ENCODE measurements at regions not wholly inside any gene's neighbourhood (a gene's known extent, or its start where the extent isn't known, plus 50 kb on each side); places are given as distances from the start of the nearest gene placed in this dataset.

DNA sequence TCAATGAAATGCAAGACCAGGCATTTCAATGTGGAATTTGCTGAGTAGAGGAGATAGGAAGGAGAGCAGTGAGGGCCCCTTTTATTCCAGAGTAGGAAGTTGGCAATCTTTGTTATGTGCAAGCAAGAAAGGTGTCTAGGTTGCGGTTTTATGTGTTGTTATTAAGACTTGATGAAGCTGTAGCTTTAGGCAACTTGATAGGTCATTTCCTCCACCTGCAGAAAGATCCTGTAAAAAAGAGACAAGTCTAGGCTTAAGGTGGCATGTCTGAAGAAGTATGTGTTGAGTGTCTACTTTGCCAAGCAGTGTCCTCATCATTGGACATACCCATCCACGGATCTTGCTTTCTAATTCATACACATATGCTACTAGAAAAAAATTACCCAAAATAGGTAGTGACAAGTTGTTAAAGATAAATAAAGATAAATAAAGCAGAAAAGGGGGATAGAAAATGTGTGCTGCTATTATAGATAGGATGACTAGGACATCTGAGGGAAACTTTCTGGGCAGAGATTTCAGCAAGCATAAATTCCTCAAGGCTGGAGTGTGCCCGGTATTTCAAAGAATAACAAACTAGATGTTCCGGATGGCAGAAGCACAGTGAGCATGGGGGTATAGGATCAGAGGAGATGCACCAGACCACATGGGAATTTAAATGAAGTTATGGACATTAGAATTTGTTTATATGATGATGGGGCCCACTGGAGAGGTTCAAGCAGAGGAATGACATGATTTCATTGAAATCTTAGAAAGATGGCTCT is 335.0 kb downstream of the TGFB2 start:
- peak; percentile 76 for DNase-seq (ENCODE audit: low read depth)

DNA sequence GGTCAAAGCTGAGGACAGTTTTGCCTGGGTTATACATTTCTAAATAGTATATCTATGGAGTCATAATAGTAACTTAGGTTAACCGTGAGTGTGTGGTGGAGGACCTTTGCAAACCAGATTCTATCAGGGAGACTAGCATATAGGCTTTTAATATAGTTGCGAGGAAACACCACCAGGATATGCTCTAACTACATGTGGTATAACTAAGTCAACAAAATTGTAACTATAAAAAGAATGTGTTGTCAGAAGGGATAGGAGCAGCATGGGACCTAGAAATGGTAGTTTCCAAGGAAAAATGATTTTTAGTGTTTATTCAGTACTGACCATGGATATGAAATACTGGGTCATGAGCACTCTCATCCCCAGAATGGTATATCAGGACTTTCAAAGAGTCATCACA is 338.1 kb downstream of the TGFB2 start:
- peak; percentile 44 for DNase-seq (ENCODE audit: low read depth)

DNA sequence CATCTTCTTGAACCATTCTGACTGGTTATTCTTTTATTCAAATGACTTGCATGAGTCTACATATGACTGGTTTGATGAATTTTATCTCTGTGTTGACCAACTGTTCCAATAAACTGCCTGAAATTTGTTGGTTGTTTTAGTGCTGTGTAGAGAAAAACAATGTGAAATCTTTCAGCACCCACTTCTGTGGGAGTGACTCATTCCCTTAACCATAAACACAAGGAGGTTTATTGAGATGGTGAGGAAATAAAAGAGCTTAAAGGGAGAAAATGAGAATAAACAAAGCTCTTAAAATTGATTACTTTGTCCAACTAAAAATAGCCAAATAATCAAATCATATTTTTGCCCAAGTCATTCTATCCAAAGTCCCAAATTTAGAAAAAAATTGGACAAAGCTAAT is 341.1 kb downstream of the TGFB2 start:
- peak; percentile 75 for DNase-seq (ENCODE audit: low read depth)

DNA sequence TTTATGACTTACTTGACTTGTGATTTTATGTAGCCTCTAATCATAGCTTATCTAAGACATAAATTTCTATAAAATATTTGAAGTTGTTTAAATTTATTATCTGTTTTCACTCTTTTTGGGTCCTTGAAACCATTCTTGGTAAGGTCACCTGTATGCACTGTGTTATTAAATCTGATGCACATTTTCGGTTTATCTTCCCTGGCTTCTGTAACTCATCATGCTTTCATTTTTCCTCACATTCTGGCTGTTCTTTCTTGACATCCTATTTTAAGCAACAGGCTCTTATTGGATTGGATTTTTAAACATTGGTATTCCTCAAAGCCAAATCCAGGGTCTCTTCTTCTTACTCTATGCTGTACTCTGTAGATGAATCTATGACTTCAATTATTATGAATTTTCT is 341.6 kb downstream of the TGFB2 start:
- DNase-seq (ENCODE audit: low read depth), result no peak

DNA sequence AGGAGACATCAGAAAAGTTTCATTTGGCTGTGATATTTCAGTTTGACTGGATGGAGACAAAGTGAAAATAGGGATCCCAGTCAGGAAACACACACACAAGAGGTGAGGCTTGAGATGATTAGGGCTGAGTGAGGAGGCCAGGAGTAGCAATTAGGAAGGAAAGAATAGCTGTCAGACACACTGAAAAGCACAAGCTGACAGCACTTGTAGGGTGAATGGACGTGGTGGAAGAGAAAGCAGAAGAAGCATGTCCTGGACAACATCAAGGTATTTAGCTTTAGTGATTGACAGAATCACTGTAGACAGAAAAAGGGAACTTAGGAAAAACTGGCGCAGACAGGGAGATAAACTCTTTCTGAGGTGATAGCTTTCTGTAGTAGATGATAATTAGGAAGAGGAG is 347.7 kb downstream of the TGFB2 start:
- DNase-seq (ENCODE audit: low read depth), result no peak

DNA sequence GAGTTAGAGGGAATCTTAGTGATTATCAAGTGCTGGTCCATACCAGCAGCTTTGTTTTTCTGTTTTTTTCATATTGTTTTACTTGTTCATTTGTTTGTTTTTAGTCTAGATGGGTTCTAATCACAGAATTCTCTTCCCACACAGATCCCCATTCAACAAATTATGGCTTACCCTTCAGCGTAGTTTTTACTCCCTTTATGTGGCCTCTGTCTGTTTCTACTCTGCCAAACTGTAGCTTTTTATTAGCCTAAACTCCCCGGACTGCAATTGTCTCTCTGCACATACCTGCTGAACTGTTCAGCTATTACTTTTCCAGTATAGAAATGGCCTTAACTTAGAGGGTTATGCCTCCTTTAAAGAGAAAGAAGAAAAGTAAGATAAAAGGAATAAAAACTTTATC is 348.5 kb downstream of the TGFB2 start:
- DNase-seq (ENCODE audit: low read depth), result no peak

DNA sequence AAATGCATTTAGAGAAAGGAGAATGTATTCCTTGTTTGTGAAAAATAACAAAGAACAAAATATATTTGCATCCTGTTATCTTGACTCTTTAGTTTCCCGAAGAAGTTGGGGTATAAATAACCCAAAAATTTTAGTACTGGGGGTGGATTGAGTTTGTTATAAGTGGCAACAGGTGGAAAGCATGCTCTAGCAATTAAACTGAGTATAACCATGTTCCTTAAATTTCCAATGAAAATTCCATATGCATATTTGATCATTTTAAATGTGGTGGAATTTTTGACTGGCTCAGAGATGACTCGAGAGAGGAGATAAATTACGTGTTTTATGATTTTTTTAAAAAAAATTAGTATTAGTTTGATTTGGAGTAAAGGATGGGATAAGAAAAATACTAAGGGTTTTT is 348.9 kb downstream of the TGFB2 start:
- DNase-seq (ENCODE audit: low read depth), result no peak

DNA sequence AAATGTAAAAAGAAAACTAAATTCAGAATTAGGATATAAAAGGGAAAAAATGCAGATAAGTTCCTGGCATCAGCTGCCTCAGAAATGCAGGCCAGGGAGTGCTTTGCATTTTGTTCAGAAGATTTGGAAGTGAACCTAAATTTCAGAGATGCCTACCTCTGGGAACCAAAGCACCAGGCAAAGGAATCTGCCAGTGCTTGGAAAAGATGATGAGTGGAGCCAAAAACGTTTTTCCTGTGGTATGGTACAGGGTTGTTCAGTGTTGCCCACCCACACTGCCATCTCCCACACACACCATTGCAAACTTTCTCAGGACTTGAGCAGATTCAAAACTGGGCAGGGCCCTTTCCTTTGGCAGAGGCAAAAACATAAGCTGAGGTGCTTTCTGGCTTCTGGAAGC is 349.5 kb downstream of the TGFB2 start:
- no peak for DNase-seq (ENCODE audit: low read depth)

DNA sequence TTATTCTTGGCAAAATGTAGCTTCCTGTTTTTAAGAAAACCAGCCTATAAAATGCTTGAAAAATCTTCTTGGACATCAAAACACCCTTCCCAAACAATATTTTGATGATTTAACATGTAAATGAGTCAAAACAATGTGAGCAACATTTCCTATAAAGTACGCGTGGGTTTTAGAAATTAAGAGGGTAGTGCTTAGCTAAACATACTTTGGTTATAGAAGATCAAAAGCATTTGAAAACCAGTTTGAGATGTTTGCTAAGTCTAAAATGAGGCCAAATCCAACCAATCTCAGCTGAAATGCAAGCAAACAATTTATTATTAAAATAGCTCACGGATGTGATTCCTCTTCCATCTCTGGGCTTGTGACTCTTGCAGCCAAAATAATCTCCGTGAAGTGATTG is 350.4 kb downstream of the TGFB2 start:
- DNase-seq (ENCODE audit: low read depth), result no peak

DNA sequence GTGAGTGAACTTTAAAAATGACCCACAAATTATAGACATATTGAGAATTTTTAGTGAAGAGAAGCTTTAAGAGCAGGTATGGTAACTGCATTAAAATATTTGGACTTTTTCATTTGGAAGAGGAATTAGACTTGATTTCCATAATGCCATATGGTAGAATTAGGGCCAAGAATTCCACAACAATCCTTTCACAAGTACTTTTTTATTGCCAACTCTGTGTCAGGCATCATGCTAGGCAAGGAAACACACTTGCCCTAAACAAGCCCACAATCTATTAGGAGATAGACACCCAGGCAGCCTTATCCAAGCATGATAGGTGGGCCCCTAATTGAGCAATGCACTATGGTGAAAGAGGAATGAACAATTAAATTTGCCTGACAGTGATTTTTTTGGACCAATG is 353.0 kb downstream of the TGFB2 start:
- no peak for DNase-seq (ENCODE audit: low read depth)

DNA sequence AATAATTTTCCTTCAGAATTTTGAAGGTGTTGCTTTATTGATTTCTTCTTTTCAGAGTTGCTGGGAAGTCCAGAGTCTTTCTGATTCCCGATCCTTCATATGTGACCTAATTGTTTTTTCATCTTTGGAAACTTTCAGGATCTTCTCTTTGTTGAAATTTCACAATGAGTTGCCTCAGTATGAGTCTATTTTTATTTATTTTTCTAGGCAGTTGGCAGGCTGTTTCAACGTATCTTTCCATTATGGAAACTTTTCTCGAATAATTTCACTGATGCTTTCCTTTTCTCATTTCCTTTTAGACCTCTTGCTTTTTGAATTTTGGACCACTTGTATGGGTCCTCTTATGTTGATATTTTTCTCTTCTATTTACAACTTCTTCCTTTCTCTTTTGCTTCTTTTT is 354.3 kb downstream of the TGFB2 start:
- DNase-seq (ENCODE audit: low read depth), result no peak

DNA sequence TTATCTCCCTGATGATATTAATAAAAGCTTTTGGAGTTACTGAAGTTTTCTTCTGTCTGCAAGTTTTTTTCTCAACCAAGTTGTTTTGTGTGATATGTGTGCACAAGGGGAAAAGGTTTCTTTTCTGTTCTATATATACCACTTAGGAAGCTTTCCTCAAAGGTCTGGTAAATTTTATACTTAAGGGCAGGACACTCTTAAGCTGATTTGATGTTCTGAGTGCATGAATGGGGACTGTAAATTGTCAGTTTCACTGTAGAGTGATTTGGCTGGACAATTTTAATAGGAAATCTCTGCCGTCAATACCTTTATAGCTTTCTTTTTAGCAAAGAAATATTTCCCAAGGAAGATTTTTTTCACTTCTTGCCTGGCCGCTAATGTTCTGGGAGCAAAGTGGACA is 354.7 kb downstream of the TGFB2 start:
- no peak for DNase-seq (ENCODE audit: low read depth)

DNA sequence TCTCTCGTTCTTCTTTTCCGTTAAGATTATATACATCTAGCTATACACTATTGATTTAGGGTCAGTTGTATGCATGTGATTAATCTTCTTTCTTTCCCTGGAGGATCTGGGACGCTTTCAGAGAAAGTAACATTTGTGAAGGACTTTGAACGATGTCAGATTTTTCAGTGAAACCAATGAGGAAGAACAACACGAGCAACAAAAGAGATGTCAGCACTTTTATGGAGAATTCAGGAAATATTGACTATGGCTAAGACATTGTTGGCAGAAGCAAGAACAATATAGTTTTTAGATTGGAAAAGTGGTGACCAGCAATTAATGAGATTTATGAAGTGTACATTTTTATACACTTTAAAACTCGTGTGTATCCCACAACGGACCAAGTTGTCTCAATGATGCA is 355.5 kb downstream of the TGFB2 start:
- DNase-seq (ENCODE audit: low read depth), result no peak

DNA sequence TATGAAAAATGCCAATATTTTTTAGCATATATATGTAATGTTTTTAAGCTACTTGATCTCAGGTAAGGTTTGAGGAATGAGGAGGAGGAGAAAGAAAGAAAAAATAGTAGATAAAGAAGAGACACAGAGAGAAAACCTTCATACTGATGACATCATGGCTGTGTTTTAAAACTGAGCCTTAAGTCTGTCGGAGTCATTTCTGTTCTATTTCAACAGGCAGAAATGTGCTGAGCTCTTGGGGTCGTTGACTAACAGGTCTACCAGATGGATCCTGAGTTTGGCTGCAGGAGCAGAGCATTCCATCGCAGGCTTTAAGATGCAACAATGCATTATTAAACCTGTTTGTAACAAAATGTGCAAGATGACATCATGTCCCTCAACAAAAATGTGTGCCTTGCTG is 356.0 kb downstream of the TGFB2 start:
- DNase-seq (ENCODE audit: low read depth), result no peak

DNA sequence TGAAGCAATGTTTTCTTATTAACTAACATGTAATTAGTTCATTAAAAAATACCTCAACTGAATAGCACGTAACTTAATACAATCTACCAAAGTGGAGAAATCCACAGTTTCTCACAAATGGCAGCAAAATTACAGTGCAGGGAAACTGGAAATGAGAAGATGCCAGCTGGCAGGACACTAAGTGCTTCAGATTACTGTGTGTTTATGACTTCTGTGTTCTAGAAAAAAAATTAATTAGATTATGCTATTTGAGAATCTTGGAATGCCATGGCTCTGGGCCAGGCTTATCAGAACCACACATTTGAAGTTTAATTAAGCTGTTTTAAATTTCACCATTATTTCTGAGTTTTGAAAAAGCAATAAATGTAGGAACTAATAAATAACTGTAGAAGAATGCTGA is 357.6 kb downstream of the TGFB2 start:
- no peak for DNase-seq (ENCODE audit: low read depth)

DNA sequence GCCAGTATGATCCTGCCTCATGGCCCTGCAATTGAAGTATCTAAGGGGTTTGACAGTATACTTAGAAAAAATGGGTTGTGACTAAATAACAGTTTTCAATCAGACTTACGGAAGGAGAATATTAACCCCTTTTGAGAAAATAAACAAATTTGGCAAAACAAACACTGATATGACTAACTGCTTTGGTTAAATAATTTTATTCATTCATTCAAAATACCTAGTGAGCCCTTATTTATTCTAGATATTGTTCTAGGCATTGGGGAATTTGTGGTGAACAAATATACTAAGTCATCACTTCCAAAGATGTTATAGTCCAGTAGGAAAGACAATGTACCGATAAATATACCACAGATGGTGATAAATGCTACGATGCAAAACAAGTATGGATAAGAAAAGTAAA is 358.7 kb downstream of the TGFB2 start:
- no peak for DNase-seq (ENCODE audit: low read depth)

DNA sequence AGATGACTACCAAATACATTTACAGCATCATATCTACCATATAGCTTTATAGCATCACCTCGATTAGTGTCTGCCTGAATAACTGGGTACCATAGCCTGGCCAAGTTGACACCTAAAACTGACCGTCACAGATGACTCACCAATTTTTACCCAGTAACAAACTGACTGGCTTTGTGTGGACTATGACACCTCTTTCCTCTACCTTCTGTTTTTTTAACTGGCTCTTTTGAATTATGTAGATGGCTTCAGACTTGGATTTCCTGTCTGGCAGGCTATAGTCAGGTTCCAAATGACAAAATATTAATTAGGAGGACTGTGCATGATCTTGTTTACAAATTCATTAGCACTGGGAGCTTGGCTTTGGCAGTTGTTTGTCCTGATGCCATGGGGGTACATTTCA is 360.3 kb downstream of the TGFB2 start:
- no peak for DNase-seq (ENCODE audit: low read depth)

DNA sequence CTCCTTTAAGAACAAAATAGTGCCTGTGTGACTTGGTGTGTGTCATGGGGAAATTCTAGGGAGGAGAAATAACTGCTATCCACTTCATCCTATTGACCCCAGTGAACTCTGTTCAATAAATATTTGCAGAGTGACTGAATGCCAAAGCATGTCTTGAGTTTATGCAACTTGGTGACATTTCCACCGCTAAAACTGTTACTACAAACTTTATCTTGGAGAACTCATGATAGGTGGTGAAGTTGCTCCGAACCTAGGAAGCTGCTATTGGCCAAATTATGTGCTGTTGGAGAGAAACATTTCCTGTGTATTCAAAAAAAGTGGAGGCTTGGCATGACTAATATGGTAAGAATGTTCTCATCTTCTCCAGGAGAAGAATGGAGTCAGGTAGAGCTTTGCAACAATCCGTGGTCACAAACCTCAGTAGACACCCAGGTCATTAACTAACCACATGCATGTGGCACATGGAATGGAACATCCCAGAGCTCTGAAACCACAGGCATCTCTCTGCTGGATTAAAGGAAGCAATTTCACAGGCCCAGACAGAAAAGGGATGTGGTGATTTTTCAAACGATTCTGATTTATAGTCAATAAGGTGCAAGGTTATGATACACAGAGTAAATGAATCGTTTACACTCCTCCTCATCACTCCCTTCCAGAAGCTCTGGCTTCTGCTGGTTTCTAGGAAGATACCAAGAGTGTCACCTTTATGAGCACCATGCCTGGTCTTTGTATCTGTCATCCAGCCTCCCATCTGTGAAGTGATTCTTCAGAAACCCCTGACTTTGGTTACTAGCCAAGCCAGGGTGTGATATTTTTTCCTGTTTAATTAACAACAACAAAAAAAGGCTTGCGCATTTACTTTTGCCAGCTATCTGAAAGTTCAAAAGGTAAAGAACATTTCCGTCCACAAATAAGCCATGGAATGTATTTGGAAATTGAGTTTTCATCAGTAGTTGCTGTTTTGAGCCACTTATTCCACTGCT is 361.1 kb downstream of the TGFB2 start:
- DNase-seq (ENCODE audit: low read depth), result peak; percentile 97

DNA sequence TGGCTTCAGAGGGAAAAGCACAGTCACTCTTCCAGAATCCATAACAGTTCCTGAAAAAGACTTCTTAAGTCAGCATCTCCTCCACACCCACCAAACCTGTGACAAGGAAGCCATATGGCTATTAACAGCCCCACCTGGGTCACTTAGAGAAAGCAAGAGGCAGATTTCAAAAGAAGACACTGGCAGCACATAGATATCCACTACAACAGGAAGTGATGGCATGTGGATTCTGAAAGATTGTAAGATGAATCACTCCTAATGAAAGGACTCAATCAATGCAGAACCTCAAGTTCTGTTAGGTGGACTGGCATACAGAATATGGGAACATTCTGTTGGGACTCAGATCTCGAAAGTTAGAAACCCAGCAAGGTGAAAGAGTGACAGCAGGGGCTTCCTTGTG is 365.9 kb downstream of the TGFB2 start:
- peak; percentile 35 for DNase-seq (ENCODE audit: low read depth)

DNA sequence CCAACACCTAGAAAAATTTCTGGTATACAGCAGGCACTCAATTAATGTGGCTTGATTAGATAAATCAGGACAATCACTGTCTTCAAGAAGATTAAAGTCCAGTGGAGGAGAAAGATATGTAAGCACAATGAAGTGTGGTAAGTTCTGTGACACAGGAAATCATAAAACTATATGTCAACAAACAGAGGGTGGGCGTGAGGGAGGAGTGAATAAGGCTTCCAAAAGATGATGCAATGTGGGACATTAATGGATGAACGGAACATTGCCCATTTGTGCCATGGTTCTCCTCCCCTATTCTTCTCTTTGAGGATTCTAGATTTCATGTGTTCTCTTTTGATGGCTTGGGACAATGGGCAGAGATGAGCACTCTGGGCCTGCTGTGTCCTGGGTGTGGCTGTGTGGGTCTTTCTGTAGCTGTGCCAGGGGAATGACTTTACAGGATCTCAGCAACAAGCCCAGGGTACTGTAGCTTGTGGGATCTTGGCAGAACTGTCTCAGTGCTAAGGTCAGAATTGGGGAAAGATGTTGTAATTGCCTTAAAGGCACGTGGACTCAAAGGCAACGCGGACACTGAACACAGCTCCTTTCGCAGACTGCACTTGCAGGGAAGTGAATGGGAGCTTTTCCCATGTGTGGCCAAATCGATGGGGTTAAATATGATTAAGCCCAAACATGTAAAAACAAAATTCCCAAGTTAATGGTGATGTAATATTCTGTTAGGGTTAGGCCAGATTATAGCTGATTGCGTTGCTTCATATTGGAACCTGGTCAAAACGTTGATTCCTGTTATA is 366.9 kb downstream of the TGFB2 start:
- peak; percentile 70 for DNase-seq (ENCODE audit: low read depth)

DNA sequence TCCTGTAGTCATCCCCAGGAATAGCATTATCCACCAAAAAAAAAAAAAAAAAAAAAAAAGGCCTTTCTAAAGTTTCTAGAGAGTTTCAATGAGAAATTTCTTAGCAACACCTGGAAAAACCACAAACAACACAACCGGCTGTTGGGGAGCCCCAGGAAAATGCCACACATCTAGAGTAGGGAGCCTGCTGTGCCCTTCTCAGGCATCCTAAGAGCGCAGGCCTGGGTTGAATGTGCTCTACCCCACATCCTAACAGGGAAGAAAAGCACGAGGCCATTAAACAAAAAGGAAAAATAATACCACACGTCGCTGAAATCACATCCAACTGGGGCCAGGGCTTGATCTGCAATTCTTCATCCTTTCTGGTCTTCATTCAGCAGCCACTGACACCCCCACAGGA is 367.5 kb downstream of the TGFB2 start:
- DNase-seq (ENCODE audit: low read depth), result no peak

DNA sequence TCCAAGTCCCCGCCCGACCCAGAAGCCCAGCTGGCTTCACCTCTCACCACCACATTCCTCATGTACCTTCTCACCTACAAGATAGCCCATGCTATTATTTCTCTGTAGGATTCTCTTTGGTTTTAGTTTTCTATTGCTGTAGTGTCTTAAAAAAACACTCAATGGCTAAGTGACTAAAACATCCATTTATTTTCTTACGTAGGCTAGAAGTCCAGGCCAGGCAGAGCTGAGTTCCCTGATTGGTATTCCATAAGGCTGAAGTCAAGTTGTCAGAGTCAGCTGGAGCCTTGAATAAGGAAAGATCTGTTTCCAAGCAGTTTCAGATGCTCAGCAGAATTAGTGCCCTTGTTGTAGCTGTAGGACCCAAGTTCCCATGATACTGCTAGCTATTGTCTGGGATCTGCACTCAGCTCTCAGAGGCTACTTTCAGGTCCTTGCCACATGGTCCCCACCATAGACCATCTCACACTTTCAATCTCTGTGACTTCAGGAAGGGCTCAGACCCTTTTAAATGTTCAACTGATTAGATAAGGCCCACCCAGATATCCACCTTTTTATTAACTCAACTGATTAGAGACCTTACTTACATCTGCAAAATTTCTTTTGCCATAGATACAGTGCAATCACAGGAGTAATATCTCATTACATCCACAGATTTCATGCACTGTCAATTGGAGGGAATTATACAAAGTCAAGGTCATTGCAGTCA is 371.0 kb downstream of the TGFB2 start:
- DNase-seq (ENCODE audit: low read depth), result no peak

Data from EH (cell line).